Type B pancreatic cell (in vitro differentiated cells): ENCODE measurements at regions not wholly inside any gene's neighbourhood (a gene's known extent, or its start where the extent isn't known, plus 50 kb on each side); places are given as distances from the start of the nearest gene placed in this dataset.

Source experiments
- DNase-seq: peaks from one replicate; pipeline ENCODE4 v3.0.0; 2021; ENCODE audit warnings: mixed read lengths; ENCODE audit not compliant: unreplicated experiment; ENCODE audit errors: extremely low spot score
- H3K27ac Mint-ChIP-seq: 2 replicates; pipeline ENCODE4 v1.8.0; 2021; ENCODE audit warnings: mild to moderate bottlenecking, mixed read lengths
- H3K27me3 Mint-ChIP-seq: 2 replicates; pipeline ENCODE4 v1.8.0; 2021; ENCODE audit warnings: mixed read lengths
- H3K36me3 Mint-ChIP-seq: 2 replicates; pipeline ENCODE4 v1.8.0; 2021; ENCODE audit warnings: mixed read lengths
- H3K4me1 Mint-ChIP-seq: one replicate; pipeline ENCODE4 v1.8.0; 2021; ENCODE audit warnings: mixed read lengths; ENCODE audit not compliant: unreplicated experiment
- H3K4me3 Mint-ChIP-seq: 2 replicates; pipeline ENCODE4 v1.8.0; 2021; ENCODE audit warnings: mild to moderate bottlenecking, mixed read lengths
- H3K9me3 Mint-ChIP-seq: 2 replicates; pipeline ENCODE4 v1.8.0; 2021; ENCODE audit warnings: mixed read lengths
- TF ChIP-seq, protein P1 (sequence below): fragments of 200-600 bp; sonication (generic); conservative IDR thresholded peaks from 2 replicates; pipeline ENCODE4 v1.5.0; 2021; ENCODE audit warnings: antibody characterized with exemption, mild to moderate bottlenecking

DNA sequence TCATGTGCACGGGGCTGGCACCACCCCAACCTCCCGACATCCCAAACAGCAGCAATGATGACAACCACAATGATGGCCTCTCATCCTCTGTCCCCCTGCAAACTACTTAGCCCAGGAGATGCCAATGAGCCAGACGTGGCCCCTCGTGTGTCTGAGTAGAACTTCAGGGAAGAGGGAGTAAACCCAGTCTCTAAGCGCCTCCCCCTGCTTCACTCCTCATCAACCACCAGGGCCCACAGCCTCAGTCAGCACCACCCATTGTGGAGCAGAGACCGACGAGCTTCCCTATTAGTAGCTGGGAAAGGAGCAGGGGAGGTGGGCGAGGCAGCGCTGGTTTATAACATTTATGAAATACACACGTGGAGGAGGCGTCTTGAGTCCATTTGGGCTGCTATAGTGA lies 182.7 kb upstream of the SFSWAP start:
- Mint-ChIP-seq H3K4me3 (no peak overlapping the region), H3K9me3 (no peaks in the 10 kb centered on the region), H3K27ac (no peak overlapping the region), H3K27me3 (peaks cover 36% of the 10 kb centered on the region), H3K36me3 (no peaks in the 10 kb centered on the region), H3K4me1 (no peaks in the 10 kb centered on the region)
- TF ChIP-seq, protein P1, sequence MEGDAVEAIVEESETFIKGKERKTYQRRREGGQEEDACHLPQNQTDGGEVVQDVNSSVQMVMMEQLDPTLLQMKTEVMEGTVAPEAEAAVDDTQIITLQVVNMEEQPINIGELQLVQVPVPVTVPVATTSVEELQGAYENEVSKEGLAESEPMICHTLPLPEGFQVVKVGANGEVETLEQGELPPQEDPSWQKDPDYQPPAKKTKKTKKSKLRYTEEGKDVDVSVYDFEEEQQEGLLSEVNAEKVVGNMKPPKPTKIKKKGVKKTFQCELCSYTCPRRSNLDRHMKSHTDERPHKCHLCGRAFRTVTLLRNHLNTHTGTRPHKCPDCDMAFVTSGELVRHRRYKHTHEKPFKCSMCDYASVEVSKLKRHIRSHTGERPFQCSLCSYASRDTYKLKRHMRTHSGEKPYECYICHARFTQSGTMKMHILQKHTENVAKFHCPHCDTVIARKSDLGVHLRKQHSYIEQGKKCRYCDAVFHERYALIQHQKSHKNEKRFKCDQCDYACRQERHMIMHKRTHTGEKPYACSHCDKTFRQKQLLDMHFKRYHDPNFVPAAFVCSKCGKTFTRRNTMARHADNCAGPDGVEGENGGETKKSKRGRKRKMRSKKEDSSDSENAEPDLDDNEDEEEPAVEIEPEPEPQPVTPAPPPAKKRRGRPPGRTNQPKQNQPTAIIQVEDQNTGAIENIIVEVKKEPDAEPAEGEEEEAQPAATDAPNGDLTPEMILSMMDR: no peak
- DNase-seq: no peak

DNA sequence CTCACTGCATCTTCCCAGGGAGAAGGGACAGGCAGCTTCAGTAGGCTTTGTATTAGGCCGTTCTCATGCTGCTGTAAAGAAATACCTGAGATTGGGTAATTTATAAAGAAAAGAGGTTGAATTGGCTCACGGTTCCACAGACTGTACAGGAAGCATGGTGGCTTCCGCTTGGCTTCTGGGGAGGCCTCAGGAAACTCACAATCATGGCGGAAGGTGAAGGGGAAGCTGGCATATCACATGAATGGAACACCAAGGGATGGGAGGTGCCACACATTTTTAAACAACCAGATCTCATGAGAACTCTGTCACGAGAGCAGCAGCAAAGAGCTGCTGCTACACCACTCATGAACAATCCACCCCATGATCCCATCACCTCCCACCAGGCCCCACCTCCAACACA lies 182.2 kb upstream of the SFSWAP start:
- Mint-ChIP-seq H3K36me3 (no peaks in the 10 kb centered on the region), H3K27me3 (peaks cover 36% of the 10 kb centered on the region), H3K9me3 (no peaks in the 10 kb centered on the region), H3K27ac (no peak overlapping the region), H3K4me1 (no peaks in the 10 kb centered on the region), H3K4me3 (no peak overlapping the region)
- TF ChIP-seq, protein P1: no peak
- DNase-seq: no peak

DNA sequence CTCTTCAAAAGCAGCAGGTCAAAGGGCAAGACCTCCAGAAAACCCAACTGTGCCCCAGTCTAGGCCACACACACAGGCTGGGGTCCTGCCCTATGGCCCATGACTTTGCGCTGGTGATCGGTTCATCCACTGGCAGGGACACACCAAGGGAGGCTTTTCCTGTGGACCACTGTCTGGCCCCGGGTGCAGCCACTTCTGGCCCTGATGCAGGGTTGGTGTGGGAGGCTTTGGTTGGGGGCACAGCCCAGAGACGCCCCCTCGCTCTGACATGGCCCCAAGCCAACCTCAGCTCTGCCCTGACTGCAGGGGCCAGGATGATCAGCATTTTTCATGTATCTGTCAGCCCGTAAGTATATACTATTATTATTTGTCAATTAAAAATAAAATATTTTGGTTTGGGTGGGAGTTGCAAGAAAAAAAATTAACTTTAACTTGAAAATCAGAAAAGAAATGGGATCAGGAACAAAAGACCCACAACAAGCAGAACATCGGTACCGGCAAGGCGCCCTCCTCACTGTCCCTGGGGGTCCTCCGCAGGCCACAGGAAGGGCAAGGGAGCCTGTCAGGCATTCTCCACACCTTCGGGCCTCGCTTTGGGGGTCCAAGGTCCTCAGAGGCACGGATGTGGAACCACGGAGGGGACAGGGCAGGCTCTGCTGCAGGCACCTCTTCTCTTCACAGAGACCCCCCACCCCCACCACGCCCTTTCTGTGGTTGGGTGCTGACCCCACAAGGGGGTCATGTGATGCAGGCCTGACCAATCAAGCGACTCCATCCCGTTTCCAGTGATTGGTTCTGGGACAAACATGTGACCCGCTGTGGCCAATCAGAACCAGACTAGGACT lies 181.5 kb upstream of the SFSWAP start:
- Mint-ChIP-seq H3K4me3 (no peak overlapping the region), H3K36me3 (no peaks in the 10 kb centered on the region), H3K4me1 (no peaks in the 10 kb centered on the region), H3K27me3 (peaks cover 33% of the 10 kb centered on the region), H3K9me3 (no peaks in the 10 kb centered on the region), H3K27ac (no peak overlapping the region)
- TF ChIP-seq, protein P1: no peak
- DNase-seq: no peak

DNA sequence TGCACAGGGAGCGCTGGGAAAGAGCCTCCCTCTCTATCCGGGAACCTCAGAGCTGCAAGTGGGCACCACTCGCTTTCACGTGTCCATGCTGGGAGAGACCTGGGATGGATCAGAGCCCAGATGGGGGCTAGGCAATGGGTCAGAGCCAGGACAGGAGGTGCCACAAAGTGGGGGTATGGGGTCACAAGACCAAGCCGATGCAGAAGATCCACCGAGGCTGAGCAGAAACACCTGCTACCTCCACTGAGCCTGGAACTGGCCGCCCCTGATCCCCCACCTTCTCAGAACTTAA lies 180.9 kb upstream of the SFSWAP start:
- TF ChIP-seq, protein P1: no peak
- Mint-ChIP-seq H3K9me3 (no peaks in the 10 kb centered on the region), H3K36me3 (no peaks in the 10 kb centered on the region), H3K4me1 (no peaks in the 10 kb centered on the region), H3K4me3 (no peak overlapping the region), H3K27ac (no peak overlapping the region), H3K27me3 (peaks cover 32% of the 10 kb centered on the region)
- no peak for DNase-seq

DNA sequence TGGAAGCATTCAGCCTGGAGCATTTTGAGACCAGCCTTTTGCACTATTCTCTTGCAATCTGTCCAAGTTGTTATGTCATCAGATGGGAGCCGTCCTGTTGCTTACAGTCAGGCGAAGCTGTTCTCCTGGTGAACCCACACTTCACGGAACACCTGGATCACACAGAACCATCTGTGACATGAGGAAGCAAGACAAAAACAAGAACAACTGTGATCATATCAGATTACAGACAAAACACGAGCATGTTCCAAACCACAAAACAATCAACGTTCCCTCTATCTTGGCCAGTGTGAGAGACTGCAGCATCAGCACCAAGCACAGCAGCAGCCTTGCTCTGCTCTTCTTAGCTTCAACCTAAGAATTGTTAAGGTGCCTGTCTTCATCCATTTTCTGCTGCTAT lies 180.5 kb upstream of the SFSWAP start:
- no peaks in the 10 kb centered on the region for H3K9me3 Mint-ChIP-seq
- no peaks in the 10 kb centered on the region for H3K4me1 Mint-ChIP-seq
- TF ChIP-seq, protein P1: no peak
- no peak overlapping the region for H3K4me3 Mint-ChIP-seq
- H3K27me3 Mint-ChIP-seq: peaks cover 34% of the 10 kb centered on the region
- DNase-seq: no peak
- no peak overlapping the region for H3K27ac Mint-ChIP-seq
- H3K36me3 Mint-ChIP-seq: no peaks in the 10 kb centered on the region
